GM12864 (cell line): ENCODE measurements at regions not wholly inside any gene's neighbourhood (a gene's known extent, or its start where the extent isn't known, plus 50 kb on each side); places are given as distances from the start of the nearest gene placed in this dataset.

ENCODE experiments used
- DNase-seq: peaks from one replicate; pipeline ENCODE4 v3.0.0-alpha.2; 2011; ENCODE audit warnings: low read depth
- H3K4me3 ChIP-seq: 2 replicates; pipeline ENCODE4 v1.5.1; 2011; ENCODE audit warnings: mild to moderate bottlenecking, low read depth, low read length, control low read depth
- TF ChIP-seq, protein P1 (sequence below): IDR thresholded peaks from 2 replicates; pipeline ENCODE4 v1.5.1; 2011; ENCODE audit warnings: low read depth, mild to moderate bottlenecking, moderate library complexity, low read length, control low read depth, inconsistent platforms; ENCODE audit errors: missing control alignments

DNA sequence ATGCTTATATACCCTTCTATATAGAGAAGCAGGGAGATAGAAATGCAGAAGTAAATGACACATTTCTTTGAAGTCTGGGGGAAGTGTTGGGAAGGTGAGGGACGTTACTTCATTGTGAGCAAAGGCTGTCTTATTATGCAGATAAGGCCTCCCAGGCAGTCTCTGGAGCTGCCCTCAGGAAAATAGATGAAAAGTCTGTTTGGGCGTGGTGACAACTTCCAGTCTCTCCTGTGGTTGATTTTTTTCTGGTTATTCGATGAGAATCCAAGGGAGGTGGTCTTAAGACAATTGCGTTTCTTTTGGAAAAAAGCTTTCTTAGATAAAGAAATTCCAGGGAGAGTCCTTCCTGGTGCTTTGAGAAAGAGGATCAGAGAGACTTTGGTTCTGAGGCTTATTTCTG is 84.0 kb downstream of the NEUROD6 start:
- no peak overlapping the region for H3K4me3 ChIP-seq
- TF ChIP-seq, protein P1, sequence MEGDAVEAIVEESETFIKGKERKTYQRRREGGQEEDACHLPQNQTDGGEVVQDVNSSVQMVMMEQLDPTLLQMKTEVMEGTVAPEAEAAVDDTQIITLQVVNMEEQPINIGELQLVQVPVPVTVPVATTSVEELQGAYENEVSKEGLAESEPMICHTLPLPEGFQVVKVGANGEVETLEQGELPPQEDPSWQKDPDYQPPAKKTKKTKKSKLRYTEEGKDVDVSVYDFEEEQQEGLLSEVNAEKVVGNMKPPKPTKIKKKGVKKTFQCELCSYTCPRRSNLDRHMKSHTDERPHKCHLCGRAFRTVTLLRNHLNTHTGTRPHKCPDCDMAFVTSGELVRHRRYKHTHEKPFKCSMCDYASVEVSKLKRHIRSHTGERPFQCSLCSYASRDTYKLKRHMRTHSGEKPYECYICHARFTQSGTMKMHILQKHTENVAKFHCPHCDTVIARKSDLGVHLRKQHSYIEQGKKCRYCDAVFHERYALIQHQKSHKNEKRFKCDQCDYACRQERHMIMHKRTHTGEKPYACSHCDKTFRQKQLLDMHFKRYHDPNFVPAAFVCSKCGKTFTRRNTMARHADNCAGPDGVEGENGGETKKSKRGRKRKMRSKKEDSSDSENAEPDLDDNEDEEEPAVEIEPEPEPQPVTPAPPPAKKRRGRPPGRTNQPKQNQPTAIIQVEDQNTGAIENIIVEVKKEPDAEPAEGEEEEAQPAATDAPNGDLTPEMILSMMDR: no peak
- DNase-seq: no peak

GRCh38 chr7:31254926-31255325 is 85.6 kb downstream of the NEUROD6 start:
- DNase-seq: no peak
- H3K4me3 ChIP-seq: no peak overlapping the region
- TF ChIP-seq, protein P1: no peak

DNA sequence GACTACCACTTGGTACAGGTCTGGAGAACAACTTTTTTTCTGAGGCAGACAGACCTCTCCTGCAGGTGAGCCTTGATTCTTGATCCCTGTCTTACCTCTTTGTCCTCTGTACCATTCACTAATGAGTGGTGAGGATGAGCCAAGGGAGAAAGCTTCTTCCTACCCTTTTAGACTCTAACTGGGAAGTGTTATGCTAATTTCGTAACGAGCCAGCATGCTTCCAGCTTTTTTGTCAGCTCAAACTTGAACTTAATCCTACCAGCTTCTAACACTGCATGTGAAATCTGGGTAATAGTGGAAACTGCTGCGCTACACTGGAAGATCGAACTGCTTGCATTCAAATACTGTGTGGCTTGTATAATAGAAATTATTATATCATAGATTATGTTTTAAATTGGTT is 87.0 kb downstream of the NEUROD6 start:
- no peak for DNase-seq
- H3K4me3 ChIP-seq: no peak overlapping the region
- TF ChIP-seq, protein P1: no peak

- TF ChIP-seq, protein P1: no peak
- H3K4me3 ChIP-seq: no peak overlapping the region
- no peak for DNase-seq
Observed at GRCh38 chr7:31251441-31251840, 89.1 kb downstream of the NEUROD6 start.

GRCh38 chr7:31249671-31250070 is 90.9 kb downstream of the NEUROD6 start:
- H3K4me3 ChIP-seq: no peak overlapping the region
- DNase-seq: no peak
- TF ChIP-seq, protein P1: no peak

DNA sequence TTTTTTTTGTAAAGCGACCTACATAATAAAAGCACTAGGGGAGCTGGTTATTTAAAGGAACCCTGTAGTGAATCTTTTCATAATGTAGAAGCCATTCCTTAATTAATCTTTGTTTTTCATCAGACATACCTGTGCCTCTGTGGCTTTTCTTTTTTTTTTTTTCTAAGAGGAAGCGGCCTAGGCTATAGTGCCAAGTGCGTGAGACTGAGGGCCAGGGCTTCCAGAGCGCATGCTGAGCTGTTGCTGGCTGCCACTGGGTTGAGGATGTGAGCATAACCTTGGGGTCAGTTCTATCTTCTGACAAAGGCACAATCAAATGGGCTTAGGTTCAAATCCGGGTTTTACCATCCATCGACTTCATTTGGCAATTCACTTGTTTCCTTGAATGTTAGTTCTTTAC is 103.7 kb downstream of the NEUROD6 start:
- no peak overlapping the region for H3K4me3 ChIP-seq
- TF ChIP-seq, protein P1: no peak
- DNase-seq: no peak

- TF ChIP-seq, protein P1: no peak
- DNase-seq: no peak
- no peak overlapping the region for H3K4me3 ChIP-seq
Observed at GRCh38 chr7:31234836-31235605, 105.5 kb downstream of the NEUROD6 start.
